Astrocyte (in vitro differentiated cells and primary cell): ENCODE measurements at regions not wholly inside any gene's neighbourhood (a gene's known extent, or its start where the extent isn't known, plus 50 kb on each side); places are given as distances from the start of the nearest gene placed in this dataset.
"Not testable (repeated sequence)": the region's sequence is repeated elsewhere in the genome, so short reads cannot be mapped to it uniquely, and the experiment has no call there.

Source experiments
- CTCF ChIP-seq: IDR thresholded peaks from 2 replicates; pipeline ENCODE4 v1.5.1; 2011; ENCODE audit warnings: low read depth, mild to moderate bottlenecking, inconsistent platforms, low read length, moderate library complexity; ENCODE audit not compliant: insufficient read depth
- EZH2 ChIP-seq: IDR thresholded peaks from 2 replicates; pipeline ENCODE4 v1.6.1; 2012; ENCODE audit warnings: mild to moderate bottlenecking, low read length, inconsistent platforms; ENCODE audit not compliant: insufficient read depth

GRCh38 chr2:2894011-2894410 is 483.6 kb downstream of the EIPR1 start:
- not testable (repeated sequence) for TF ChIP-seq CTCF, EZH2
